HG03354 (cell line): ENCODE measurements at regions not wholly inside any gene's neighbourhood (a gene's known extent, or its start where the extent isn't known, plus 50 kb on each side); places are given as distances from the start of the nearest gene placed in this dataset.
"Not testable (repeated sequence)": the region's sequence is repeated elsewhere in the genome, so short reads cannot be mapped to it uniquely, and the experiment has no call there.

Experiments
- ATAC-seq: cut with Tn5 transposase; IDR thresholded peaks from one replicate; pipeline ENCODE4 v1.9.1; 2021; ENCODE audit warnings: mild to moderate bottlenecking; ENCODE audit not compliant: unreplicated experiment, poor library complexity, severe bottlenecking

GRCh38 chr14:105871590-105871989 lies 345.2 kb downstream of the TMEM121 start:
- no peak for ATAC-seq

- ATAC-seq: no peak
Measured at GRCh38 chr14:105873870-105874512, 347.6 kb downstream of the TMEM121 start.

GRCh38 chr14:105876158-105876557 lies 349.8 kb downstream of the TMEM121 start:
- ATAC-seq: no peak

- ATAC-seq: no peak
Measured at GRCh38 chr14:105876829-105877228, 350.4 kb downstream of the TMEM121 start.

GRCh38 chr14:105877645-105878044 lies 351.3 kb downstream of the TMEM121 start:
- ATAC-seq: no peak

GRCh38 chr14:105878125-105878524 lies 351.7 kb downstream of the TMEM121 start:
- ATAC-seq: no peak

- ATAC-seq: no peak
Measured at GRCh38 chr14:105878554-105878953, 352.2 kb downstream of the TMEM121 start.

GRCh38 chr14:105879503-105879866 lies 353.1 kb downstream of the TMEM121 start:
- no peak for ATAC-seq

- no peak for ATAC-seq
Measured at GRCh38 chr14:105879867-105880561, 353.6 kb downstream of the TMEM121 start.

GRCh38 chr14:105880616-105881015 lies 354.2 kb downstream of the TMEM121 start:
- ATAC-seq: no peak

- no peak for ATAC-seq
Measured at GRCh38 chr14:105881021-105881930, 354.9 kb downstream of the TMEM121 start.

- not testable (repeated sequence) for ATAC-seq
Measured at GRCh38 chr14:105882011-105882410, 355.6 kb downstream of the TMEM121 start.

- ATAC-seq: no peak
Measured at GRCh38 chr14:105882626-105883025, 356.2 kb downstream of the TMEM121 start.

- no peak for ATAC-seq
Measured at GRCh38 chr14:105883066-105884005, 357.0 kb downstream of the TMEM121 start.

- ATAC-seq: not testable (repeated sequence)
Measured at GRCh38 chr14:105884192-105884807, 357.9 kb downstream of the TMEM121 start.

- no peak for ATAC-seq
Measured at GRCh38 chr14:105884808-105885281, 358.5 kb downstream of the TMEM121 start.

- ATAC-seq: no peak
Measured at GRCh38 chr14:105885561-105886320, 359.4 kb downstream of the TMEM121 start.

GRCh38 chr14:105886791-105887191 lies 360.4 kb downstream of the TMEM121 start:
- not testable (repeated sequence) for ATAC-seq
